ENCODE measurements at regions not wholly inside any gene's neighbourhood (a gene's known extent, or its start where the extent isn't known, plus 50 kb on each side); places are given as distances from the start of the nearest gene placed in this dataset.

GRCh38 chr5:10826971-10827370 lies 65.9 kb upstream of the DAP start:
- no peak for TF ChIP-seq CTCF (IDR thresholded peaks at IDR 0.05)
- no peak for TF ChIP-seq POLR2A (IDR thresholded peaks at IDR 0.05)
